ENCODE measurements at regions not wholly inside any gene's neighbourhood (a gene's known extent, or its start where the extent isn't known, plus 50 kb on each side); places are given as distances from the start of the nearest gene placed in this dataset.

DNA sequence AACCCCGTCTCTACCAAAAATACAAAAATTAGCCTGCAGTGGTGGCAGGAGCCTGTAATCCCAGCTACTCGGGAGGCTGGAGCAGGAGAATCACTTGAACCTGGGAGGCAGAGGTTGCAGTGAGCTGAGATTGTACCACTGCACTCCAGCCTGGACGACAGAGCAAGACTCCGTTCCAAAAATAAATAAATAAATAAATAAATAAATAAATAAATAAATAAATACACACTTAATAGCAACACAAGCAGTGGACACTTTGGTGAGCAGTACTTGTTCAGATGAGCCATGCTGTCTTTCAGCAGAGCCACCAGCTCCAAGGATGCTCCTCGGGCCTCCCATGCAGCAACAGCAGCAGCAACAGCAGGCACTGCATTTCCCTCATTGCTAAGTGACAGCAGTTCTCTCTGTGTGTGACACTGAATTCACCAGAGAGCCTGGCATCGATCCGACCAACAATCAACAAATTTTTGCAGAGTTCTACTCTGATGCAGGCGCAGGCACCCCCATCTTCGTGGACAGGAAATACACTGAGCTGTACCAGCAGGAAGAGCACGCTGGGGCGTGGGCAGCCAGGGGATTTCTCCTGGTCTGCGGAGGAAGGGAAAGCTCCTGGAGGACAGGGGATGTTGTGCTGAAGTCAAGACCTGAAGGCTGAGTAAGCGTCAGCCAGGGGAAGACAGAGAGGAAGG lies 54.0 kb upstream of the SNX9 start:
- intact Hi-C loops (cut with DNase I), result loop anchor here (5.0 kb wide), 1 partner anchor 48 kb away; no protein-coding TSS in a partner anchor
- Histone ChIP-seq H3K4me1 (replicated peaks) (no peaks in the 10 kb centered on the region), H3K9me3 (no peaks in the 10 kb centered on the region), H3K36me3 (no peaks in the 10 kb centered on the region), H3K4me3 (no peak overlapping the region), H3K27ac (no peak overlapping the region), H3K27me3 (replicated peaks; ENCODE audit: insufficient read depth) (no peaks in the 10 kb centered on the region)
- WGBS, result 86% methylated on average over 13 of the region's 13 CpGs
- DNase-seq (ENCODE audit: low spot score), result no peak
- TF ChIP-seq, protein P1, sequence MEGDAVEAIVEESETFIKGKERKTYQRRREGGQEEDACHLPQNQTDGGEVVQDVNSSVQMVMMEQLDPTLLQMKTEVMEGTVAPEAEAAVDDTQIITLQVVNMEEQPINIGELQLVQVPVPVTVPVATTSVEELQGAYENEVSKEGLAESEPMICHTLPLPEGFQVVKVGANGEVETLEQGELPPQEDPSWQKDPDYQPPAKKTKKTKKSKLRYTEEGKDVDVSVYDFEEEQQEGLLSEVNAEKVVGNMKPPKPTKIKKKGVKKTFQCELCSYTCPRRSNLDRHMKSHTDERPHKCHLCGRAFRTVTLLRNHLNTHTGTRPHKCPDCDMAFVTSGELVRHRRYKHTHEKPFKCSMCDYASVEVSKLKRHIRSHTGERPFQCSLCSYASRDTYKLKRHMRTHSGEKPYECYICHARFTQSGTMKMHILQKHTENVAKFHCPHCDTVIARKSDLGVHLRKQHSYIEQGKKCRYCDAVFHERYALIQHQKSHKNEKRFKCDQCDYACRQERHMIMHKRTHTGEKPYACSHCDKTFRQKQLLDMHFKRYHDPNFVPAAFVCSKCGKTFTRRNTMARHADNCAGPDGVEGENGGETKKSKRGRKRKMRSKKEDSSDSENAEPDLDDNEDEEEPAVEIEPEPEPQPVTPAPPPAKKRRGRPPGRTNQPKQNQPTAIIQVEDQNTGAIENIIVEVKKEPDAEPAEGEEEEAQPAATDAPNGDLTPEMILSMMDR (IDR thresholded peaks at IDR 0.05), result no peak
- TF ChIP-seq POLR2A (IDR thresholded peaks at IDR 0.05) (no peak), POLR2AphosphoS5 (IDR thresholded peaks at IDR 0.05) (no peak)

DNA sequence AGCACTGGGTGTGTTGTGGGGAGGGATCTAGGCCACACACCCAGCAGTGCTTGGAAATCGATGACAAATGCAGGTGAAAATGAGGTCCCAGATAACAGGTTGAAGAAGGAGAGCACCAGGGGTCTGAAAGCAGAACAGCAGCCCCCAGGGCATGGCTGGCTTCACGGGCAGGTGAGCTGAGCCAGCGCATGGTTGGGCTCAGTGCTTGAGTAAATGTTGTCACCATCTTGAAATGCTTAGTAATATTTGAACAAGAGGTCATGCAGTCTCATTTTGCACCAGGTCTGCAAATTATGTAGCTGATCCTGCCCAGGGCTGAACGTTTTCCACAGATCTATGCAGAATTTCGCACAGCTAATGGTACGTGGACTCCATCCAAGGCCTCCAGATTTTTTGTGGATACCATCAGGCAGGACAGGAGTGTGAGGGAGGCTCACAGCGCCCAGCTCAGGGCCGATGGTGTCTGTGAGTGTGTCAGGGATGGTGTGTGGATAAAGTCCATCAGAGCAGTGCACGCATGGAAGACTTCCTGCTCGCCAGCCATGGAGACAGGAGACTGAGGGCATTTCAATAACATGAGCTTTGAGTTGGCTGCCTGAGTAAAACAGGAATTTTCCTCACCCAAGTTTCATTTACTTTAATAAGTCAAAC lies 53.1 kb upstream of the SNX9 start:
- Histone ChIP-seq H3K4me1 (replicated peaks) (no peaks in the 10 kb centered on the region), H3K27me3 (replicated peaks; ENCODE audit: insufficient read depth) (no peaks in the 10 kb centered on the region), H3K4me3 (no peak overlapping the region), H3K36me3 (no peaks in the 10 kb centered on the region), H3K9me3 (no peaks in the 10 kb centered on the region), H3K27ac (no peak overlapping the region)
- DNase-seq (ENCODE audit: low spot score), result no peak
- TF ChIP-seq, protein P1 (IDR thresholded peaks at IDR 0.05), result no peak
- no peak for TF ChIP-seq POLR2A (IDR thresholded peaks at IDR 0.05)
- WGBS, result 78% methylated on average over 10 of the region's 10 CpGs
- intact Hi-C loops (cut with DNase I), result loop anchor here (5.0 kb wide), 1 partner anchor 47 kb away; no protein-coding TSS in a partner anchor

DNA sequence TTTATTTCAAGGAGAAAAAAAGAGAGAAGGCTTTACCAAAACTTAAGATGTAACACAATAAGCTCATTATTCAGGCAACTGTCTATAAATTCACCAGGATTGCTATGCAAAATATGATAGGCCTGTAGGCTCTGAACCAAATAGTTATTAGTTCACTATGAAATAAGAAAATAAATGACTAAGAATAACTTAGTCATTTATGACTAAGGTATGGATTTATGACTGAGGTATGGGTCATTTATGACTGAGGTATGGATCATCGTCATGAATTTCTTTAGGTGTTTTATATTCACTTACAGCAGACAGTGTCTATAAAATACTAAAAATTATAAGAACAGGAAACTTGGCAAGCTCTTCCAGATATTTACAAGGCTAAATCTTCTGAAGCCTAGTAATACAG lies 52.1 kb upstream of the SNX9 start:
- no peaks in the 10 kb centered on the region for H3K4me1 ChIP-seq (replicated peaks)
- H3K27ac ChIP-seq, result no peak overlapping the region
- no peaks in the 10 kb centered on the region for H3K9me3 ChIP-seq
- TF ChIP-seq POLR2AphosphoS5 (IDR thresholded peaks at IDR 0.05) (no peak), POLR2A (IDR thresholded peaks at IDR 0.05) (no peak)
- TF ChIP-seq, protein P1 (IDR thresholded peaks at IDR 0.05), result no peak
- DNase-seq (ENCODE audit: low spot score), result no peak
- 70% methylated on average over 1 of the region's 1 CpG for WGBS
- H3K4me3 ChIP-seq, result no peak overlapping the region
- no peaks in the 10 kb centered on the region for H3K27me3 ChIP-seq (replicated peaks; ENCODE audit: insufficient read depth)
- intact Hi-C loops (cut with DNase I), result no loop called here
- no peaks in the 10 kb centered on the region for H3K36me3 ChIP-seq

DNA sequence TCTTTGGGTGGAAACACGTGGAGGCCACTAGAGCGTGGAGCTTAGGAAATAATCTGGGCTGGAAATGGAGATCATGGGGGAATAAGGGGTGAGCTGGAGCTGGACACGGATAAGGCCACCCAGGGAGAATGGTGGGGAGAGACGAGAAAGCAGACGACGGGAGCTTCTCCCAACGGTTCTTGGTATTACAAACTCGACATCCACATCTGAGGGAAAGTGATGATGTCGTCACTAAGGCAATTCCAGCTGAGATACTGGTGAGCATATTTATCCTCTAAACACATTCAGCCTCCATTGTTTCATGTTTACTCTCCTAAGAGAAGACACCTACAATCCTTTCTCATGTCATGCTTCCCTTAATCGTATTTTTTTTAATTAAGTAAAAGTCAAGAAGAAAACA lies 50.2 kb upstream of the SNX9 start:
- no peak overlapping the region for H3K4me3 ChIP-seq
- no peak for DNase-seq (ENCODE audit: low spot score)
- H3K27me3 ChIP-seq (replicated peaks; ENCODE audit: insufficient read depth), result no peaks in the 10 kb centered on the region
- 92% methylated on average over 10 of the region's 10 CpGs for WGBS
- no peaks in the 10 kb centered on the region for H3K9me3 ChIP-seq
- no peak overlapping the region for H3K27ac ChIP-seq
- intact Hi-C loops (cut with DNase I), result no loop called here
- H3K4me1 ChIP-seq (replicated peaks), result no peaks in the 10 kb centered on the region
- H3K36me3 ChIP-seq, result no peaks in the 10 kb centered on the region
- no peak for TF ChIP-seq POLR2AphosphoS5 (IDR thresholded peaks at IDR 0.05)

Measured in prostate gland (tissue), 2 donors.